Mesenchymal stem cell (in vitro differentiated cells and primary cell): ENCODE measurements at regions not wholly inside any gene's neighbourhood (a gene's known extent, or its start where the extent isn't known, plus 50 kb on each side); places are given as distances from the start of the nearest gene placed in this dataset.

Source experiments
- DNase-seq: peaks from one replicate; pipeline ENCODE4 v3.0.0-alpha.2; 2013
- H2AFZ ChIP-seq: one replicate; pipeline ENCODE4 v1.6.1; 2013; ENCODE audit warnings: low read depth, mild to moderate bottlenecking, control low read depth, inconsistent platforms, low read length, moderate library complexity
- H2AK5ac ChIP-seq: 2 replicates; pipeline ENCODE4 v1.6.1; 2013; ENCODE audit warnings: low read length, moderate library complexity, mild to moderate bottlenecking, inconsistent platforms; ENCODE audit not compliant: severe bottlenecking
- H2BK120ac ChIP-seq: one replicate; pipeline ENCODE4 v1.6.1; 2013; ENCODE audit warnings: low read depth, mild to moderate bottlenecking, inconsistent platforms, low read length, moderate library complexity
- H2BK12ac ChIP-seq, 2 experiments: one replicate each; pipeline ENCODE4 v1.6.1; 2013; ENCODE audit warnings: inconsistent platforms in 2 of 2, low read length in 2 of 2, mild to moderate bottlenecking in 2 of 2, moderate library complexity in 2 of 2, control low read depth in 1 of 2
- H2BK15ac ChIP-seq: one replicate; pipeline ENCODE4 v1.6.1; 2013; ENCODE audit warnings: mild to moderate bottlenecking, low read depth, inconsistent platforms; ENCODE audit not compliant: poor library complexity, severe bottlenecking
- H2BK5ac ChIP-seq: 2 replicates; pipeline ENCODE4 v1.6.1; 2013; ENCODE audit warnings: low read depth, mild to moderate bottlenecking, low read length, control low read depth, inconsistent platforms; ENCODE audit not compliant: poor library complexity, severe bottlenecking
- H3K14ac ChIP-seq, 2 experiments: one replicate each; pipeline ENCODE4 v1.6.1; 2013; ENCODE audit warnings: inconsistent platforms in 2 of 2, low read length in 2 of 2, control low read depth in 1 of 2, mild to moderate bottlenecking in 1 of 2, moderate library complexity in 1 of 2
- H3K18ac ChIP-seq, 2 experiments: one replicate each; pipeline ENCODE4 v1.6.1; 2013; ENCODE audit warnings: inconsistent platforms in 2 of 2, low read length in 2 of 2, control low read depth in 1 of 2, low read depth in 1 of 2, mild to moderate bottlenecking in 1 of 2
- H3K23ac ChIP-seq, 2 experiments: one replicate each; pipeline ENCODE4 v1.6.1; 2013; ENCODE audit warnings: inconsistent platforms in 2 of 2, low read length in 2 of 2, mild to moderate bottlenecking in 2 of 2, moderate library complexity in 2 of 2, control low read depth in 1 of 2
- H3K27ac ChIP-seq: 2 replicates; pipeline ENCODE4 v1.5.1; 2013; ENCODE audit warnings: mild to moderate bottlenecking, moderate library complexity, low read length, control low read depth, inconsistent platforms; ENCODE audit not compliant: poor library complexity, severe bottlenecking
- H3K27me3 ChIP-seq, 2 experiments: 2 replicates each; pipeline versions ENCODE4 v1.6.1 to v1.7.0; 2013; ENCODE audit warnings: low read length in 2 of 2, mild to moderate bottlenecking in 2 of 2, moderate library complexity in 2 of 2, control low read depth in 1 of 2, inconsistent platforms in 1 of 2; ENCODE audit not compliant: control insufficient read depth in 1 of 2, insufficient read depth in 1 of 2
- H3K36me3 ChIP-seq, 2 experiments: 2 replicates each; pipeline versions ENCODE4 v1.6.1 to v1.7.0; 2013; ENCODE audit warnings: low read length in 2 of 2, control low read depth in 1 of 2, inconsistent platforms in 1 of 2, low read depth in 1 of 2, mild to moderate bottlenecking in 1 of 2; ENCODE audit not compliant: insufficient read depth in 2 of 2, control insufficient read depth in 1 of 2
- H3K4ac ChIP-seq, 2 experiments: one replicate each; pipeline ENCODE4 v1.6.1; 2013; ENCODE audit warnings: inconsistent platforms in 2 of 2, low read length in 2 of 2, mild to moderate bottlenecking in 2 of 2, moderate library complexity in 2 of 2, control low read depth in 1 of 2, low read depth in 1 of 2
- H3K4me1 ChIP-seq: 2 replicates; pipeline ENCODE4 v1.6.1; 2013; ENCODE audit warnings: low read depth, low read length, control low read depth; ENCODE audit not compliant: control insufficient read depth, insufficient read depth
- H3K4me2 ChIP-seq: 2 replicates; pipeline ENCODE4 v1.6.1; 2013; ENCODE audit warnings: low read length, mild to moderate bottlenecking, inconsistent platforms; ENCODE audit not compliant: poor library complexity, severe bottlenecking
- H3K4me3 ChIP-seq, 2 experiments: 2 replicates each; pipeline versions ENCODE4 v1.5.1 to v1.7.0; 2013; ENCODE audit warnings: low read length in 2 of 2, mild to moderate bottlenecking in 2 of 2, control low read depth in 1 of 2, low read depth in 1 of 2; ENCODE audit not compliant: insufficient read depth in 1 of 2
- H3K79me1 ChIP-seq: replicated peaks from 2 replicates; pipeline ENCODE4 v1.6.1; 2013; ENCODE audit warnings: mild to moderate bottlenecking, control low read depth, low read length, inconsistent platforms; ENCODE audit not compliant: poor library complexity, severe bottlenecking
- H3K9ac ChIP-seq: 2 replicates; pipeline ENCODE4 v1.7.0; 2013; ENCODE audit warnings: mild to moderate bottlenecking, low read length, moderate library complexity
- H3K9me3 ChIP-seq: 2 replicates; pipeline ENCODE4 v1.7.0; 2013; ENCODE audit warnings: mild to moderate bottlenecking, low read length; ENCODE audit not compliant: control insufficient read depth
- H4K8ac ChIP-seq: one replicate; pipeline ENCODE4 v1.6.1; 2013; ENCODE audit warnings: inconsistent platforms, mild to moderate bottlenecking, low read length, moderate library complexity
- H4K91ac ChIP-seq: one replicate; pipeline ENCODE4 v1.6.1; 2013; ENCODE audit warnings: mild to moderate bottlenecking, low read length, inconsistent platforms
- WGBS: methylation state at CpG from one replicate; pipeline ENCODE4 v1.1.7; 2013; ENCODE audit warnings: mixed read lengths; 5-methylcytosine and 5-hydroxymethylcytosine counted together

DNA sequence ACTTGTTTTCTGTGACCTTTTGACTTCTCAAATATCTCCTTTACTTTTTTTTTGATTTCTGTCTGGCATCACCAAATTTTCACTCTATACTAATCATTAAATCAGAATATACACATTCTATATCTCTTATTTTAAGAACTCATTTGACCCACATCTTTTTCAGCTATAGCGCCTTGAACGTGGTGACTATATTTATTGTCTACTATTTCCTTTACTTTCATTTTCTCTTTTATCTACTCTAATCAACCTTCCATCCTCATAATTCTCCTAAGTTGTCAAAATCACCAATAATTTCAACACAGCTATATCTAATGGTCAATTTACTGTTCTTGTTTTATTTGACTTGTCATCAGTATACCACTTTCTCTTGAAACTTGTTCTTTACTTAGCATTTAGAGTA lies 119.0 kb upstream of the CBLB start:
- no peak overlapping the region for H3K18ac ChIP-seq

DNA sequence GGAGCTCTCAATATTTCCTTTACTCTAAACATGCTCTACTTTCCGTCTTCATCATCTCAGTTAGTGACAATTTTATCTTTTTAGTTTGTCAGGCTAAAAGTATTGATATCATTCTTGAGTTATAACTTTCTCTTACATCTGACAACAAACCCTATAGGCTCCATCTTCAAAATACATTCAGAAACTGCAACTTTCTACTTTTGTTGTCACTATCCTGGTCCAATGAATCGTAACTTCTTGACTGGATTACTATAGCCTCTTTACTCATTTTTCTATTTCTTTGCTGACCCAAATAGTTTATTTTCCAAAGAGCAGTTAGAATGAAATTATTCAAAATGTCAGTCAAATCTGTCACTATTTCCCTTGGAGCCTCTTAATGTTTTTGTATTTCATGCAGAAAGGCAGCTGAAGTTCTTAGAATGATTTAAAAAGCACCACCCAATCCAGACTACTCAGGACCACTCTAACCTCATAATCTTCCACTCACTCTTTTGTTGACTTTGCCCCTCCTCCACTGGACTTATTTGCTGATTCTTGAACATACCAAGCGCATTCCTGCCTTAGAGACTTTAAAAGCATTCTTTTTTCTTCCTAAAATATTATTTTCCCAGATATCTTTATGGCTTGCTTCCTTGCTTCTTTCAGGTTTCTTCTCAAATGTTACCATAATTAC lies 119.9 kb upstream of the CBLB start:
- H3K79me1 ChIP-seq: no peaks in the 10 kb centered on the region

More for the DNA sequence above, 119.0 kb upstream of the CBLB start:
- Histone ChIP-seq H3K4me1 (no peaks in the 10 kb centered on the region), H3K4me3 (no peak overlapping the region), H3K4me2 (no peak overlapping the region), H3K9ac (no peak overlapping the region), H3K23ac (no peak overlapping the region), H3K36me3 (no peaks in the 10 kb centered on the region), H2AK5ac (no peak overlapping the region), H4K91ac (no peak overlapping the region), H4K8ac (no peak overlapping the region), H2BK12ac (no peak overlapping the region), H3K9me3 (peaks cover 15% of the 10 kb centered on the region), H3K27ac (no peak overlapping the region), H2BK5ac (no peak overlapping the region), H2AFZ (no peak overlapping the region), H3K27me3 (no peaks in the 10 kb centered on the region), H3K14ac (no peak overlapping the region), H2BK120ac (no peak overlapping the region), H2BK15ac (no peak overlapping the region), H3K4ac (no peak overlapping the region), H3K79me1 (no peaks in the 10 kb centered on the region)
- no peak for DNase-seq
- WGBS: 98% methylated on average over 2 of the region's 2 CpGs

DNA sequence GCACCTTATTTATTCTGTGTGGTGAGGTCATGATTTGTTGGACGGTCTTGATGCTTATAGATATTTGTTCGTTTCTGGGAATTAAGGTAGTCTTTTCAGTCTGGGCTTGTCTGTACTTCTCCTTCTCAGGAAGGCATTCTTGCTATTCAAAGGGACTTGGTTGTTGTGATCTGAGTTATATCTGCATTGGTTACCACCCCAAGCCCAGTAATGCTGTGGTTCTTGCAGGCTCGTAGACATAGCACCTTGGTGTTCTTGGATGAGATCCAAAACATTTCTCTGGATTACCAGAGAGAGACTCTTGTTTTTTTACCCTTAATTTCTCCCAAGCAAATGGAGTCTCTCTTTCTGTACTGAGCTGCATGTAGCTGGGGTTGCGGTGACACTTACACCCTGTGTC lies 128.0 kb upstream of the CBLB start:
- H2BK120ac ChIP-seq: no peak overlapping the region

More for the DNA sequence above, 119.9 kb upstream of the CBLB start:
- H2BK120ac ChIP-seq: no peak overlapping the region
- H3K18ac ChIP-seq: no peak overlapping the region
- no peak overlapping the region for H2BK15ac ChIP-seq
- no peak overlapping the region for H3K27ac ChIP-seq
- no peak overlapping the region for H3K9ac ChIP-seq
- H4K91ac ChIP-seq: no peak overlapping the region
- no peak overlapping the region for H2BK5ac ChIP-seq
- no peak overlapping the region for H3K14ac ChIP-seq
- no peak overlapping the region for H2AK5ac ChIP-seq
- no peak overlapping the region for H3K4ac ChIP-seq
- 95% methylated on average over 2 of the region's 3 CpGs for WGBS
- DNase-seq: no peak
- H3K27me3 ChIP-seq: no peaks in the 10 kb centered on the region
- H3K4me1 ChIP-seq: no peaks in the 10 kb centered on the region
- H3K9me3 ChIP-seq: peaks cover 16% of the 10 kb centered on the region
- no peak overlapping the region for H4K8ac ChIP-seq
- H3K4me3 ChIP-seq: no peak overlapping the region
- no peak overlapping the region for H2BK12ac ChIP-seq
- H3K4me2 ChIP-seq: no peak overlapping the region
- H2AFZ ChIP-seq: no peak overlapping the region
- no peak overlapping the region for H3K23ac ChIP-seq
- H3K36me3 ChIP-seq: no peaks in the 10 kb centered on the region

DNA sequence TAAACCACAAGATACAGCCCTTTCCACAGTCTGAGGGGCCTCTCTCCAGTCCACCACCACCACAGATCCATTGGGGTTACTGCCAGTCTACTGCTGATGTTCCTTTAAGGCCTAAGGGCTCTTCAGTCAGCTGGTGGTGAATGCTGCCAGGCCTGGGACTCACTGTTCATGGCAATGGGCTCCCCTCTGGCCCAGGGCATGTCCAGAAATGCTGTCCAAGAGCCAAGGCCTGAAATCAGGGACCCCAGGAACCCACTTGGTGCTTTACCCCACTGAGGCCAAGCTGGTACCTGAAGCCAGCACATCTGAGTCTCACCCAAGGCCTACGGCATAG lies 128.6 kb upstream of the CBLB start:
- H3K27ac ChIP-seq: no peak overlapping the region
- H3K23ac ChIP-seq: peak overlapping the region in 1 of 2 experiments; percentile 5
- WGBS: 100% methylated on average over 1 of the region's 1 CpG
- H3K14ac ChIP-seq: peak overlapping the region in 1 of 2 experiments; percentile 44
- peak overlapping the region; percentile 88 for H3K9ac ChIP-seq
- no peak overlapping the region for H2AK5ac ChIP-seq
- no peak overlapping the region for H3K4me3 ChIP-seq
- H4K91ac ChIP-seq: no peak overlapping the region
- no peak overlapping the region for H2BK5ac ChIP-seq
- peak overlapping the region in 1 of 2 experiments; percentile 19 for H3K4ac ChIP-seq
- H3K9me3 ChIP-seq: peaks cover 12% of the 10 kb centered on the region
- H2BK120ac ChIP-seq: no peak overlapping the region
- no peak for DNase-seq
- H3K27me3 ChIP-seq: no peaks in the 10 kb centered on the region
- no peak overlapping the region for H2AFZ ChIP-seq
- no peak overlapping the region for H4K8ac ChIP-seq
- no peak overlapping the region for H3K4me2 ChIP-seq
- no peaks in the 10 kb centered on the region for H3K79me1 ChIP-seq
- H2BK12ac ChIP-seq: peak overlapping the region; percentile 4 to 15
- H3K36me3 ChIP-seq: no peaks in the 10 kb centered on the region
- peak overlapping the region; percentile 9 to 80 for H3K18ac ChIP-seq
- H3K4me1 ChIP-seq: no peaks in the 10 kb centered on the region
- H2BK15ac ChIP-seq: no peak overlapping the region

More for the DNA sequence above, 128.0 kb upstream of the CBLB start:
- no peaks in the 10 kb centered on the region for H3K4me1 ChIP-seq
- H4K8ac ChIP-seq: no peak overlapping the region
- H3K27ac ChIP-seq: no peak overlapping the region
- no peak overlapping the region for H4K91ac ChIP-seq
- no peaks in the 10 kb centered on the region for H3K36me3 ChIP-seq
- H3K9ac ChIP-seq: no peak overlapping the region
- no peak overlapping the region for H3K23ac ChIP-seq
- WGBS: over 99% methylated on average over 4 of the region's 4 CpGs
- H2BK5ac ChIP-seq: no peak overlapping the region
- no peak overlapping the region for H2BK15ac ChIP-seq
- no peaks in the 10 kb centered on the region for H3K27me3 ChIP-seq
- H2AFZ ChIP-seq: no peak overlapping the region
- H3K4me2 ChIP-seq: no peak overlapping the region
- no peaks in the 10 kb centered on the region for H3K79me1 ChIP-seq
- H2AK5ac ChIP-seq: no peak overlapping the region
- H2BK12ac ChIP-seq: peak overlapping the region; percentile 16 to 55
- peak overlapping the region in 1 of 2 experiments; percentile 25 for H3K18ac ChIP-seq
- no peak overlapping the region for H3K4ac ChIP-seq
- H3K9me3 ChIP-seq: peaks cover 13% of the 10 kb centered on the region
- no peak overlapping the region for H3K4me3 ChIP-seq
- DNase-seq: no peak
- peak overlapping the region in 1 of 2 experiments; percentile 8 for H3K14ac ChIP-seq
